Mesendoderm (in vitro differentiated cells): ENCODE measurements at regions not wholly inside any gene's neighbourhood (a gene's known extent, or its start where the extent isn't known, plus 50 kb on each side); places are given as distances from the start of the nearest gene placed in this dataset.

Experiments
- DNase-seq: peaks from one replicate; pipeline ENCODE4 v3.0.0; 2013
- H2AK5ac ChIP-seq: 2 replicates; pipeline ENCODE4 v1.6.1; 2013; ENCODE audit warnings: low read length, inconsistent platforms
- H2BK120ac ChIP-seq: 2 replicates; pipeline ENCODE4 v1.6.1; 2013; ENCODE audit warnings: low read depth, mild to moderate bottlenecking, low read length, moderate library complexity, mixed read lengths
- H2BK15ac ChIP-seq: replicated peaks from 2 replicates; pipeline ENCODE4 v1.6.1; 2013; ENCODE audit warnings: low read depth, mild to moderate bottlenecking, moderate library complexity
- H2BK5ac ChIP-seq: 2 replicates; pipeline ENCODE4 v1.6.1; 2013; ENCODE audit warnings: low read length, inconsistent platforms
- H3K18ac ChIP-seq: 2 replicates; pipeline ENCODE4 v1.6.1; 2013; ENCODE audit warnings: mild to moderate bottlenecking, low read length, mixed read lengths
- H3K23ac ChIP-seq: one replicate; pipeline ENCODE4 v1.6.1; 2013; ENCODE audit warnings: low read length
- H3K27ac ChIP-seq: 2 replicates; pipeline ENCODE4 v1.5.1; 2013; ENCODE audit warnings: low read depth, mild to moderate bottlenecking, inconsistent platforms, low read length, moderate library complexity
- H3K27me3 ChIP-seq: 2 replicates; pipeline ENCODE4 v1.6.1; 2013; ENCODE audit warnings: low read length, control low read depth, mild to moderate bottlenecking, inconsistent platforms; ENCODE audit not compliant: insufficient read depth, poor library complexity
- H3K36me3 ChIP-seq: 2 replicates; pipeline ENCODE4 v1.6.1; 2013; ENCODE audit warnings: low read length, inconsistent platforms; ENCODE audit not compliant: control insufficient read depth, insufficient read depth
- H3K4ac ChIP-seq: one replicate; pipeline ENCODE4 v1.6.1; 2013; ENCODE audit warnings: low read depth, mild to moderate bottlenecking, low read length, moderate library complexity
- H3K4me1 ChIP-seq: 2 replicates; pipeline ENCODE4 v1.6.1; 2013; ENCODE audit warnings: low read depth, low read length, inconsistent platforms; ENCODE audit not compliant: control insufficient read depth
- H3K4me2 ChIP-seq: 2 replicates; pipeline ENCODE4 v1.6.1; 2013; ENCODE audit warnings: low read length
- H3K4me3 ChIP-seq: 2 replicates; pipeline ENCODE4 v1.5.1; 2013; ENCODE audit warnings: mild to moderate bottlenecking, low read length
- H3K56ac ChIP-seq: one replicate; pipeline ENCODE4 v1.6.1; 2013; ENCODE audit warnings: low read length
- H3K79me1 ChIP-seq: 2 replicates; pipeline ENCODE4 v1.6.1; 2013; ENCODE audit warnings: low read length, inconsistent platforms
- H3K79me2 ChIP-seq: 2 replicates; pipeline ENCODE4 v1.6.1; 2013; ENCODE audit warnings: mild to moderate bottlenecking, low read length; ENCODE audit not compliant: control insufficient read depth, insufficient read depth
- H3K9ac ChIP-seq: 2 replicates; pipeline ENCODE4 v1.6.1; 2013; ENCODE audit warnings: low read length, inconsistent platforms
- H4K5ac ChIP-seq: one replicate; pipeline ENCODE4 v1.6.1; 2013; ENCODE audit warnings: low read length
- H4K8ac ChIP-seq: one replicate; pipeline ENCODE4 v1.6.1; 2013; ENCODE audit warnings: low read depth, mild to moderate bottlenecking, control low read depth, low read length, moderate library complexity
- WGBS: extraction: QIAGEN DNeasy Blood & Tissue Kit; methylation state at CpG from one replicate; pipeline ENCODE4 v1.1.7; 2013; ENCODE audit warnings: low lambda C conversion rate, missing lambda C conversion rate; ENCODE audit not compliant: insufficient coverage; ENCODE audit errors: extremely low coverage; 5-methylcytosine and 5-hydroxymethylcytosine counted together

DNA sequence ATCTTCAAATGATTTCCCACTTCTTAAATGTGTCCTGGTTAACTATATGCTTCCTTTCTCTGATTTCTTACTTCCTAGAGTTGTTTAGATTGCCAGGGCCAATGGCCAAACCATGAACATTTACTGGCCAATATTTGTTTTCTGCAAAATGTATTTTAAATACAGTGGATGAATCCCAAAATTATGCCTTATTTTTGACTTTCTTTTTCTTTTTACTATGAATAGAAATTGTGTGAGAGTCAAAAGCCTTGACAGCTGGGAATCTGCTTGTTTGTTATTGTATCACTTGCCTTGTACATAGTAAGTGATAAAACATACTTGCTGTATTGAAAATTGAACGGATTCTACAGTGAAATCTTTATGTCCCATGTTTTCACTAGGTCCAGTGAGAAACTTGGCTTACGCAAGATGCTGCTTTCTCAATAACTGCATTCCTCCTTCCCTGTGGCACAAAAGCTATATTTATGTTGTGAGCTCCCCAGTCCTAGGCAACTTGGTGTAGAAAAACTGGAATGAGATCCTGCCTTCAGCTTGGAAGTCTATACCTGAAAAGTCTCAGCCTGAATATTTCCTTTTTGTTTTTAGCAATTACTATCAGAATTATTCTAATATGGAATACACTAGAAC is 295.2 kb downstream of the EPHA7 start:
- Histone ChIP-seq H3K36me3 (no peaks in the 10 kb centered on the region), H4K8ac (no peak overlapping the region), H3K27ac (no peak overlapping the region), H2BK15ac (no peak overlapping the region), H2AK5ac (no peak overlapping the region), H3K79me1 (no peaks in the 10 kb centered on the region), H3K56ac (no peak overlapping the region), H3K4ac (no peak overlapping the region), H3K79me2 (no peaks in the 10 kb centered on the region), H3K9ac (no peak overlapping the region), H3K18ac (no peak overlapping the region), H4K5ac (no peak overlapping the region), H3K27me3 (no peaks in the 10 kb centered on the region), H3K4me3 (no peak overlapping the region), H3K4me1 (no peaks in the 10 kb centered on the region), H3K23ac (no peak overlapping the region), H2BK120ac (no peak overlapping the region), H2BK5ac (no peak overlapping the region), H3K4me2 (no peak overlapping the region)
- WGBS = no CpG with 5 or more reads among the region's 2 CpGs
- DNase-seq = no peak

DNA sequence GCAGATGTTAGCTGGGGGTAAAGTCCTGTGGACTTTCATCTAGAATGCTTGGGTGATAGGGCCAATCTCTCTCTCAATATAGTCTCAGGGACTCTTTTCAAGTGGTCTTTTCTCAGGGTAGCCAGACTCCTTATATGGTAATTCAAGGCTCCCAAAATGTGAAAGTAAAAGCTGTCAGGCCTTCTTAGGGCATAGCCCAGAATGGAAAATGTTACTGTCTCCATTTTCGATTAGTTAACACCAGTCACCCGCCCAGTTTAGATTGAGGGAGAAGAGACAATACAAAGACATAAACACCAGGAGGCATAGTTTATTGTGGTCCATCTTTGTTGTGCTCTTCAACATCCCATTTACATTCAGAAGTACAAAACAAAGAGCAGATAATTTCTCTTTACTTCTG is 295.8 kb downstream of the EPHA7 start:
- Histone ChIP-seq H2BK120ac (no peak overlapping the region), H2BK15ac (no peak overlapping the region), H3K79me2 (no peaks in the 10 kb centered on the region), H3K27me3 (no peaks in the 10 kb centered on the region), H4K8ac (no peak overlapping the region), H3K4ac (no peak overlapping the region), H3K18ac (no peak overlapping the region), H3K56ac (no peak overlapping the region), H3K4me3 (no peak overlapping the region), H3K9ac (no peak overlapping the region), H3K27ac (no peak overlapping the region), H3K23ac (no peak overlapping the region), H3K4me1 (no peaks in the 10 kb centered on the region), H3K4me2 (no peak overlapping the region), H2BK5ac (no peak overlapping the region), H3K36me3 (no peaks in the 10 kb centered on the region), H2AK5ac (no peak overlapping the region), H4K5ac (no peak overlapping the region), H3K79me1 (no peaks in the 10 kb centered on the region)
- no CpG with 5 or more reads among the region's 2 CpGs for WGBS
- peak; percentile 38 for DNase-seq

GRCh38 chr6:93120154-93120742 is 299.1 kb downstream of the EPHA7 start:
- Histone ChIP-seq H3K27me3 (no peaks in the 10 kb centered on the region), H3K9ac (no peak overlapping the region), H3K18ac (no peak overlapping the region), H3K4me1 (no peaks in the 10 kb centered on the region), H2BK15ac (no peak overlapping the region), H3K27ac (no peak overlapping the region), H4K5ac (no peak overlapping the region), H3K36me3 (no peaks in the 10 kb centered on the region), H2BK5ac (no peak overlapping the region), H3K4me2 (no peak overlapping the region), H3K4me3 (no peak overlapping the region), H3K79me1 (no peaks in the 10 kb centered on the region), H4K8ac (no peak overlapping the region), H3K79me2 (no peaks in the 10 kb centered on the region), H2BK120ac (no peak overlapping the region), H3K56ac (no peak overlapping the region), H3K4ac (no peak overlapping the region), H3K23ac (no peak overlapping the region), H2AK5ac (no peak overlapping the region)
- peak; percentile 18 for DNase-seq
- WGBS = no CpG with 5 or more reads among the region's 1 CpG

DNA sequence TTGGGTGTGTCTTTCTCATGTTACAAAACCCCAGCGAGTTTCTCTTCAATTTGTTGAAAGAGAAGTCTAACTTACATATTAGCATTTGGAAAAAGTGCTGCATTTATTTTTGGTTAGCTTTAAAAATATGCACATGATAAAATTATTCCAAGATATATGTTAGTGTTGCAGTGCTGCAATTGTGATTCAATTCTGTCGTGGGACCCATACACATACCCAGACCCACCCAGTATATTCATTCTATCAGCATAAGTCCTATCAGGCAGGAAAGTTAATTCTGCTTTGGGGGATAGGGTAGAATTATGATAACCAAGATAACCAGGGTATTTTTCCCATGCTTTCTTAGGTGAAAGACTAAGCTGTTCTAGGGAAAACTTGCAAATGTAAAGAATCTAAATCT is 313.5 kb downstream of the EPHA7 start:
- Histone ChIP-seq H3K4ac (no peak overlapping the region), H2BK120ac (no peak overlapping the region), H3K27me3 (no peaks in the 10 kb centered on the region), H3K56ac (no peak overlapping the region), H3K18ac (no peak overlapping the region), H3K79me2 (no peaks in the 10 kb centered on the region), H3K9ac (no peak overlapping the region), H4K8ac (no peak overlapping the region), H2BK15ac (no peak overlapping the region), H2BK5ac (no peak overlapping the region), H3K4me1 (no peaks in the 10 kb centered on the region), H3K27ac (no peak overlapping the region), H3K23ac (no peak overlapping the region), H2AK5ac (no peak overlapping the region), H3K79me1 (no peaks in the 10 kb centered on the region), H4K5ac (no peak overlapping the region), H3K4me2 (no peak overlapping the region), H3K36me3 (no peaks in the 10 kb centered on the region), H3K4me3 (no peak overlapping the region)
- DNase-seq = no peak
- no CpG with 5 or more reads among the region's 2 CpGs for WGBS

DNA sequence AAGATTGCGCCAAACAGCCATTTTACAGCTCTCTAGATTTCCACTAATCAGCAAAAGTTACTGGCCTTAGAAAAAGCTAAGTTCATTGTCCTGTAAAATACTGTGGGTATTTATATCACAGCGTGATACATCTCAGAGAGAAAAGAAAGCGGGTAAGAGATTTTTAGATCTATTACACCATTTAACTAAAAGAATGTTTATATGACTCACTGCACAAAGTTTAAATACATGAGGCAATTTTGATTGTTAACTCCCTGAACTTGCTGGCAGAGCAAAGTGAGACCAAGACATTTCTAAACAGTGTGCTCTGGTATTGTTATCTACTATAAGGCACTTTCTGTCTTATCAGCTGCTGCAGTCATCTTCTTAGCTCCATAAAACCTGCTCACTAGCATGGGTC is 314.3 kb downstream of the EPHA7 start:
- Histone ChIP-seq H3K4ac (no peak overlapping the region), H3K4me3 (no peak overlapping the region), H2BK120ac (no peak overlapping the region), H3K79me1 (no peaks in the 10 kb centered on the region), H3K4me2 (no peak overlapping the region), H3K79me2 (no peaks in the 10 kb centered on the region), H2BK15ac (no peak overlapping the region), H3K27ac (no peak overlapping the region), H3K27me3 (no peaks in the 10 kb centered on the region), H3K23ac (no peak overlapping the region), H3K4me1 (no peaks in the 10 kb centered on the region), H3K36me3 (no peaks in the 10 kb centered on the region), H2AK5ac (no peak overlapping the region), H4K8ac (no peak overlapping the region), H3K18ac (no peak overlapping the region), H4K5ac (no peak overlapping the region), H3K9ac (no peak overlapping the region), H3K56ac (no peak overlapping the region), H2BK5ac (no peak overlapping the region)
- no CpG with 5 or more reads among the region's 3 CpGs for whole genome bisulfite sequencing
- no peak for DNase-seq
